Prostate gland (tissue), 2 donors: ENCODE measurements at regions not wholly inside any gene's neighbourhood (a gene's known extent, or its start where the extent isn't known, plus 50 kb on each side); places are given as distances from the start of the nearest gene placed in this dataset.

Experiments used
- DNase-seq: peaks from one replicate; pipeline ENCODE4 v3.0.0-alpha.2; 2019; ENCODE audit warnings: low spot score
- H3K27ac ChIP-seq, 2 donors: fragments of 200-600 bp; sonication (generic); 2 replicates each; pipeline ENCODE4 v1.5.1; 2017 to 2019
- H3K27me3 ChIP-seq: fragments of 200-600 bp; sonication (generic); replicated peaks from 2 replicates; pipeline ENCODE4 v1.5.1; 2019; ENCODE audit not compliant: insufficient read depth
- H3K36me3 ChIP-seq, 2 donors: fragments of 200-600 bp; sonication (generic); 1 replicate in 1 of 2; 2 replicates in 1 of 2; pipeline versions ENCODE4 v1.5.1 to v1.8.1; 2017 to 2019
- H3K4me1 ChIP-seq: fragments of 200-600 bp; sonication (generic); replicated peaks from 2 replicates; pipeline ENCODE4 v1.5.1; 2019
- H3K4me3 ChIP-seq, 2 donors: fragments of 200-600 bp; sonication (generic); 2 replicates each; pipeline ENCODE4 v1.5.1; 2017 to 2019
- H3K9me3 ChIP-seq: fragments of 200-600 bp; sonication (generic); 2 replicates; pipeline ENCODE4 v1.5.1; 2017
- CTCF ChIP-seq, 4 experiments: fragments of 200-600 bp in 2 of 4; fragments of 450-650 bp in 2 of 4; sonication (generic) in 2 of 4; IDR thresholded peaks; 1 replicate in 3 of 4; 2 replicates in 1 of 4; pipeline ENCODE4 v1.5.1; 2016 to 2019; ENCODE audit warnings: antibody characterized with exemption in 4 of 4, mild to moderate bottlenecking in 2 of 4, moderate library complexity in 2 of 4
- POLR2A ChIP-seq: fragments of 450-650 bp; IDR thresholded peaks from one replicate; pipeline ENCODE4 v1.6.1; 2016; ENCODE audit warnings: antibody characterized with exemption, mild to moderate bottlenecking
- POLR2AphosphoS5 ChIP-seq: sonication (generic); formaldehyde crosslinking; IDR thresholded peaks from one replicate; pipeline ENCODE4 v1.6.1; 2017; ENCODE audit warnings: antibody characterized with exemption
- WGBS: methylation state at CpG from one replicate; pipeline ENCODE4 v1.1.5; 2018; 5-methylcytosine and 5-hydroxymethylcytosine counted together
- intact Hi-C: fragments of 100-400 bp; cut with DNase I; formaldehyde crosslinking; loops from one replicate; pipeline ENCODE4 v1.14.2; 2022

- no peak for TF ChIP-seq CTCF (IDR thresholded peaks at IDR 0.05)
- TF ChIP-seq POLR2AphosphoS5: no peak
- TF ChIP-seq POLR2A: no peak
- no peaks in the 10 kb centered on the region for H3K27me3 ChIP-seq
- H3K4me3 ChIP-seq: no peak overlapping the region
- no peaks in the 10 kb centered on the region for H3K9me3 ChIP-seq
- DNase-seq: no peak
- H3K27ac ChIP-seq: no peak overlapping the region
- 45% methylated on average over 3 of the region's 3 CpGs for WGBS
- intact Hi-C loops: no loop called here
- no peaks in the 10 kb centered on the region for H3K4me1 ChIP-seq
- no peaks in the 10 kb centered on the region for H3K36me3 ChIP-seq
Observed at GRCh38 chr1:58013237-58013636, 533.3 kb downstream of the OMA1 start.

- Histone ChIP-seq H3K27me3 (no peaks in the 10 kb centered on the region), H3K9me3 (no peaks in the 10 kb centered on the region), H3K36me3 (no peaks in the 10 kb centered on the region), H3K4me1 (no peaks in the 10 kb centered on the region), H3K27ac (no peak overlapping the region), H3K4me3 (no peak overlapping the region)
- intact Hi-C loops: no loop called here
- WGBS: 87% methylated on average over 1 of the region's 1 CpG
- TF ChIP-seq POLR2AphosphoS5 (no peak), POLR2A (no peak), CTCF (IDR thresholded peaks at IDR 0.05) (no peak)
- DNase-seq: no peak
Observed at GRCh38 chr1:58011978-58012377, 534.5 kb downstream of the OMA1 start.

GRCh38 chr1:58006421-58007046 lies 540.0 kb downstream of the OMA1 start:
- H3K27me3 ChIP-seq: no peaks in the 10 kb centered on the region
- no peak for DNase-seq
- WGBS: 73% methylated on average over 4 of the region's 4 CpGs
- H3K4me3 ChIP-seq: no peak overlapping the region
- intact Hi-C loops: no loop called here
- no peaks in the 10 kb centered on the region for H3K36me3 ChIP-seq
- H3K4me1 ChIP-seq: no peaks in the 10 kb centered on the region
- TF ChIP-seq CTCF (IDR thresholded peaks at IDR 0.05) (no peak), POLR2AphosphoS5 (no peak), POLR2A (no peak)
- no peak overlapping the region for H3K27ac ChIP-seq
- H3K9me3 ChIP-seq: no peaks in the 10 kb centered on the region

GRCh38 chr1:58005212-58005611 lies 541.3 kb downstream of the OMA1 start:
- H3K4me1 ChIP-seq: no peaks in the 10 kb centered on the region
- intact Hi-C loops: no loop called here
- no peaks in the 10 kb centered on the region for H3K27me3 ChIP-seq
- H3K27ac ChIP-seq: no peak overlapping the region
- WGBS: 34% methylated on average over 2 of the region's 2 CpGs
- TF ChIP-seq POLR2AphosphoS5 (no peak), CTCF (IDR thresholded peaks at IDR 0.05) (no peak), POLR2A (no peak)
- no peak overlapping the region for H3K4me3 ChIP-seq
- DNase-seq: no peak
- H3K36me3 ChIP-seq: no peaks in the 10 kb centered on the region
- no peaks in the 10 kb centered on the region for H3K9me3 ChIP-seq

- H3K4me1 ChIP-seq: no peaks in the 10 kb centered on the region
- DNase-seq: no peak
- H3K36me3 ChIP-seq: no peaks in the 10 kb centered on the region
- H3K27me3 ChIP-seq: no peaks in the 10 kb centered on the region
- H3K27ac ChIP-seq: no peak overlapping the region
- no peak overlapping the region for H3K4me3 ChIP-seq
- intact Hi-C loops: no loop called here
- no peak for TF ChIP-seq CTCF (IDR thresholded peaks at IDR 0.05)
- no peak for TF ChIP-seq POLR2AphosphoS5
- TF ChIP-seq POLR2A: no peak
- H3K9me3 ChIP-seq: no peaks in the 10 kb centered on the region
- 87% methylated on average over 3 of the region's 3 CpGs for WGBS
Observed at GRCh38 chr1:58003988-58004387, 542.5 kb downstream of the OMA1 start.
